DMS 273 (cell line): ENCODE measurements at regions not wholly inside any gene's neighbourhood (a gene's known extent, or its start where the extent isn't known, plus 50 kb on each side); places are given as distances from the start of the nearest gene placed in this dataset.

Experiments
- DNase-seq: peaks from one replicate; lab custom pipeline; 2025; ENCODE audit not compliant: unreplicated experiment; lab: John Stamatoyannopoulos, UW

DNA sequence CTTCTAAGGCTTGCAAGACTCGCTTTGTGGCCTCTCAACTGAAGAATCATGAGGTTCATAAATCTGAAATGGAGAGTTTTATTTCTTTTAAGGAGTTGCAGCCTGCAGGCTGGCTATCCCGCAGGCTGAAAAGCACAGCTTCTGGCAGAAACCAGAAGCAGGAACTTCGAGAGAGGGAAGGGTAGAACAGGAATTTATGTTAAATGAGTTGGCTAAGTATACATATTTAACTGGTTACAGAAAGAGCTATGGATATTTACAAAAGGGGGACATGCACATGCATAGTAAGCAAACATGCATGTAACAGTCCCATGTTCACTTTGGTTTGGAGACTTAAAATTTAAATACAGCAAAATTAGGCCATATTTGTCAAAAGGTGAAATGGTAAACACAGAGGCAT lies 787.0 kb downstream of the TFAP2A start:
- DNase-seq, result no peak

GRCh38 chr6:9623985-9624384 lies 790.9 kb downstream of the TFAP2A start:
- DNase-seq, result no peak

DNA sequence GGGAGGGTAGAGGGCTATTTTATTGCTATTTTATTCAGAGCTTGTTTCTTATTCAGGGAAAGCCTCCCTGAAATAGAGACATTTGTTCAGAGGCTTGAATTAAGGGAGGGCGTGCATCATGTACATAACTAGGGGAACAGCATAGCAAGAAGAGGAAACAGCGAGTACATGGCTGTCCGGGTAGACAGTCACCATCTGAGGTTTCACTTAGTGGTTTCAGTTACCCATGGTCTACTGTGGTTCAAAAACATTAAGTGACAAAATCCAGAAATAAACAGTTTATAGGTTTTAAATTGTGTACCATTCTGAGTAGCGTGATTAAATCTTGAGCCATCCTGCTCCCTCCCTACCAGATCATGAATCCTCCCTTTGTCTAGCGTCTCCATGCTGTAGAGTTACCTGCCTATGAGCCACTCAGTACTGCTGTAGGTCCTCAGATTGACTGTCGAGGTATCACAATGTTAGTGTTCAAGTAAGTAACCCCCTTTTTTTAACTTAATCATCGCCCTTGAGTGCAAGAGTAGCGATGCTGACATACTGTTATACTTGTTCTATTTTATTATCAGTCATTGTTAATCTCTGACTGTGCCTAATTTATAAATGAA lies 791.5 kb downstream of the TFAP2A start:
- no peak for DNase-seq

DNA sequence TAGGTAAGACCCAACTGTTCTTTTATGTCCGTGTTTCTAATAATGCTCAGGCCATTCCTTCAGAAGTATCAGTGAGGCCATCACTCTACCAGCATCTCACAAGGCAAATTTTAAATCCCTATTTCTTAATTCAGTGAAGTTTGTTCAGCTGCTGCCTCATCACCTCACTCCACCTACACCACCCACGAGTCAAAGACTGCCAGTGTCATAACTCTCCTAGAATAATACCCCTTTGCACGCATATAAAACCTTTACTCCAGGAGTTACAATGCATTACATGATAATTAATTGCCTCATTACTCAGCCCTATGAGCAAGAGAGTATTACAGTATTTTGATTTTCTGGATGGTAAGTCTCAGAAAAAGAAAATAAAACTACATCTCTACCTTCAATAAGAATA lies 793.6 kb downstream of the TFAP2A start:
- DNase-seq, result no peak

GRCh38 chr6:9620687-9621086 lies 794.2 kb downstream of the TFAP2A start:
- DNase-seq, result no peak

DNA sequence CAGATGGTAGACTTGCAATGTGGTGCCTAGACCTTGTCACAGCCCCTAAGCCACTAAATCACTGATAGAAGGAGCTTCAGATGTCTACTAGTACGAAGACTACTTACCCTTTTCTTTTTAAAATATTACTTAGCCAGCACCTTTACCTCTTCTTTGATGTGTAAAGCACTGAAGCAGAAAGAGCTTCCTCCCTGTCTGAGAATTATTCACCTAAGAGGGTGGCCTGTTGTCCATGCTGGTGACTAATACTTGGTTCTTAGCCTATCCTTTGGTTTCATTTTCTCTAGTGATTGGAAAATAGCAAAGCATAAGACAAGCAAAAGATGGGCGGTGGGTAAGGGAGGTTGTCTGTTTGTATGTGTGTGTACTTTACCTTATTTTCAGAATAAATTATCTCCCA lies 794.6 kb downstream of the TFAP2A start:
- DNase-seq, result no peak

DNA sequence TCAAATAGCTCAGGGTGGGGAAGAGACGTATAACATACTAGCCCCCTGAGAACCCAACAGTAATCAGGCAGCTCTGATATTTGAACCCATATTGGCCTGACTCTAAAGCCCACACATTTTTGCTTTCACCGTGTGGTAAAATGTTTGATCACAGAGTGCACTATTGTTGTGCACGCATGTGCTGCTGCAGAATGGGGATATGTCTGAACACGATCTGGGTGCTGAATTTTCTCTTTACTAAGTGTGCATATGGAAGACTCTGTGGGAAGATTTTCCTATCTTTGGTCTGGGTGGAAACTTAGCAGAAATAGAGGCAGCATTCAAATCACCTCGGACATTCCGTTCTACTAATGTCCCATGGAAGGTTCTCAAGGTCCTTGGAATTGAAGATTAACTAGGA lies 800.1 kb downstream of the TFAP2A start:
- no peak for DNase-seq

DNA sequence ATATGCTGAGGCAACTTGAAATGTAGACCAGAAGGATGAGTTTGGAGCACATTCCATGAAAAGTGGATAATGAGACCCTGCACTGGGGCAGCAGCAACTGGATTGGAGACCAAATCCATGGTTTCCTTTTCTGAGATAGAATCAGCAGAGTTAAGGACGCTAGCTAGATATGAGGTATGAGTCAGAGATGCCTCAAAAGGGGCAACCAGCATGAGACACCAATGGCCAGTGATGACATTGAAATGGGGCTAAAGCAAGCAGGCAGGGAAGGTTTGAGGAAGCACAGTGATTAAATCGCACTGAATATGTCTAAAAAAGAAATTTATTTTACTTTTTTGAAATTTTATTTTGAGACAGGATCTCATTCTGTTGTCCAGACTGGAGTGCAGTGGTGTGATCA lies 802.4 kb downstream of the TFAP2A start:
- no peak for DNase-seq

DNA sequence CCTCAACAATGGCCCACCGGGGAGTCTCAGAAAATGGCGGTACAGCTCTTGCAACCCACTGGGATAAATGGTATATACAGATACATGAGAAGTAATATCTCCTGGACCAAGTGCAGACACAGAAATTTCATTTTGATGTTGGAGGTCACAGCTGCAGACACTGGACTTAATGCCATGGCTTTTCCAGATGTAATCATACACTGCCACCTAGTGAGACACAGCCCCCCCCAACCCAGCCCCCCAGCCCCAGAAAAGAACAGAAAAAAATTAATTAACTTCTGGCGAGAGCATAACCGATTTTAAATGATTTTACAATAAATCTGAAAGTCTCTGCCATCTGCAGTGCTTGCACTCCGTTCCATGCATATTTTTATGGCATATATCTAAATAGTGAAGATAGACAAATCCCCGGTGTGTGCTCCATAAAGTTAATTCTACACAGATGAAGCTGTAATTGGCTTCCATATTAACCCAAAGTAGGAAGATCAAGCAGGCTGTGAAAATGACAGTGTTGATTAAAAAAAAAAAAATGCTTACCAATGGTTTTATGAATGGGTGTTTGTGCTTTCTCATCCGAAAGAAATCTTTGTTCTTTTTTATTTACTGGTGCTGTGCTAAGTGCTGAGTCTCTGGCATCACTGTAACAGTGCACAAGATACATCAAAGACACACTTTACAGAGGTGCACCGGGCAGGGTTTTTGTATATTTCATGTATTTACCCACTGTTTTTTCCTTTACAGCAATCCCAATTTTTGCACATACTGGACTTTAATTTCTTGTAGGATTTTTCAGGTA lies 804.1 kb downstream of the TFAP2A start:
- no peak for DNase-seq

DNA sequence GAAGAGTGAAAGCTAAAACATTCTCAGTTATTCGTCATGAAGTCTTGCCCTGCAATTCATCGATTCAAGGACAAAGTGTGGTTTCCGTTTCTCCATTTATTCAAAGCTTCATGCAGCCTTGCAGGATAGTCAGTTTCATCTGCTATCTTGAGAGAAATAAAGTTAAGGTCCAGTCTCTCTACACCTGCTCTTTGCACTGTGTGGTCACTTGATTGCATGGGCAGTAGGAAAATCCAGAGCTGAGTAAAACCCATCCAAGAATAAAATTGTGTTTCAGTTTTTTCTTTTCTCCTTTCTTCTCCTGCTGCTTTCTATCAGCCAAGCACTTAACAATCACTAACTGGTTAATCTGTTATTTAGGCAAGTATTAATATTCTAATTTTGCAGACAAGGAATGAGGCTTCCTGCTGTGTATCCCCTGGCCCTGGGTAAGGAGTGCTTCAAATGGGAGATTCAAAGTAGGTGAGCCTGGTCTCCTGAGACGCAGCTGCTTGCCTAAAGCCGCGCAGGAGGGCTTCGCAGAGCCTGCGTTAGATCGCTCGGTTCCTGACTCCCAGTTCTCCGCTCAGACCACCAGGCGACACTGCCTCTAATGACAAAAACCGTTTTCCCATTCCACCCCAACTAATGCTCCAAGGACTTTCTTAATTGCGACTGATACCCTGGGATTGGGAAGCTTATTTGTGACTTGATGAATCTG lies 808.3 kb downstream of the TFAP2A start:
- no peak for DNase-seq

GRCh38 chr6:9594746-9595145 lies 820.1 kb downstream of the TFAP2A start:
- DNase-seq, result no peak

- no peak for DNase-seq
Measured at GRCh38 chr6:9593554-9593953, 821.3 kb downstream of the TFAP2A start.

- DNase-seq, result no peak
Measured at GRCh38 chr6:9583753-9584352, 831.0 kb downstream of the TFAP2A start.

DNA sequence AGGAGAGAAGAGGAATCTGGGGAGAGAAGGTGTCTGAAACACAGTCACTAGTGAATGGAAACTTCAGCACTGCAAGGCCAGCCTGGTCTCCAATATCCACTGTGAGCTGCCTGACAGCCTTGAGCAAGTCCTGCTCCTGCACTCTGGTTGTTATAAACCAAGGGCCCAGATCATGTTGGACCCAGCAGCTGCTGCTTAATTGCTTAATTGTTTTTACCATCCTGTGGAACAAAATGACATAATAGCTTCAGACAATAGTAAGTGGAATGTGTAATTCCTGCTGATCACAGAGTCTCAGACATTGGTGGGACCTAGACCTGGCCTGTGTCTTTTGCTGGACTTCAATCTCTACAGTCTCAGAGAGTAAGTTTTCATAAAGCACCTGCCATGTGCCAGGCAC lies 833.7 kb downstream of the TFAP2A start:
- no peak for DNase-seq

DNA sequence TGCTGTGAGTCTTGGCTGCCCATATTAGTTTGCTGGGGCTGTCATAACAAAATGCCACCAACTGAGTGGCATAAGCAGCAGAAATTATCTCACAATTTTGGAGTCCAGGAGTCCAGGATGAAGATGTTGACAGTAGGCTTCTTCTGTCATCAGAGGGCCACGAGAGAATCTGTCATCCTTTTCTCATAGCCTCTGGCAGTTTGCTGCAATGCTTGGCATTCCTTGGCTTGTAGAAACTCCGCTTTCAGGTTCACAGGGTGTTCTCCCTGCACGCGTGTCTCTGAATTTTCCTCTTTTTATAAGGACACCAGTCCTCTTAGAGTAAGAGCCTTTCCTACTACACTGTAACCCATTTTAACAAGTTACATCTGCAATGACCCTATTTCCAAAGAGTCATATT lies 838.4 kb downstream of the TFAP2A start:
- no peak for DNase-seq

GRCh38 chr6:9566096-9566495 lies 848.8 kb downstream of the TFAP2A start:
- DNase-seq, result no peak

DNA sequence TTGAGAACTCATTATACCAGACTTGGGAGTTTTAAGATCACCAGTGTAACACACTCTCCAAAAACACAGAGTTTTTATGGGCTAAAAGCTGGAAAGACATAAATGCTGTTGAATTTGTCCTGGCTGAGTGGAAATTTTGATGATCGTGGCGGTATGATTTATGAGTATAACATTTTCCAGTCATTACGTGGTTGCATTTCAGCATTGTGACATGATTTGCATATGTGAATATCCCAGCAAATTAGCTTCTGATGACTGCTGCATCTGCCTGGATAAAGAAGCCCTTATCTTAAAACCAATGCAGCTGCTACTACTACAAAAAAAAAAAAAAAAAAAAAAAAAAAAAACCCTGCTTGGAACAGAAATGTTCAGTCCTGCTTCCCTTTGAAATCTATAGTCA lies 850.9 kb downstream of the TFAP2A start:
- no peak for DNase-seq

DNA sequence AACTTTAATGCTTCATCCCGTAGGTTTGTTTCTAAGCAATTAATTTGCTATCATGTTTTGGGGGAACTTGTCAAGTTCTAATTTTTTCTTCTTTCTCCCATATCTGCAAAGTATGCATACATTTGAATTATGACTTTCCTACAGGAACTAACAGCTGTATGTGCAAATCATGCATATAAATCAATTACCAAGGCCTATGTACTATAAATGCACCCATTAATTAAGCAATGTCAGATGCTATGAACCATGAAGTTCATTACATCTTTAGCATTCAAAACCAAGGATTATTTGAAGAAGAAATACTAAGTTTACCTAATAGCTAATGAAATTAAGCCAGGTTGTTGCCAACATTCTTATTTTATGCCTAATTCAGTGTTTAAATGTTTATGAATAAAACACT lies 851.3 kb downstream of the TFAP2A start:
- DNase-seq, result no peak

DNA sequence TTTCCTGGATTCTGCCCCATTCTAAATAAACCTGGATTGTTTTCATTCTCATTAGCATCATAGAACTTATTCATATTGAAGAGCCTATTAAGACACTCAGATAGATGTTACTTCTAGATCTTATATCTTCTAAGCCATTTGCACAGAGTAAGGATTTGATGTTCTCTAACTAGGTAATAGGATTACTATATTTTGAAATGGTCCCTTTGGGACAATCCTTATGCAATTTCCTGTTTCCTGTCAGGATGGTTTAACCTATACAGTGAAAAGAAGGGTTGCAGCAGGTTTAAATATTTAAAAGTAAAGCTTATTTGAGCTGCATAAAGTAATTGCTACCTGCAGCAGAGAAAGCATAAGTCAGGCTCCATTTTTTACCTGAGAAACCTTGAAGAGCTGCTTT lies 860.1 kb downstream of the TFAP2A start:
- DNase-seq, result no peak

DNA sequence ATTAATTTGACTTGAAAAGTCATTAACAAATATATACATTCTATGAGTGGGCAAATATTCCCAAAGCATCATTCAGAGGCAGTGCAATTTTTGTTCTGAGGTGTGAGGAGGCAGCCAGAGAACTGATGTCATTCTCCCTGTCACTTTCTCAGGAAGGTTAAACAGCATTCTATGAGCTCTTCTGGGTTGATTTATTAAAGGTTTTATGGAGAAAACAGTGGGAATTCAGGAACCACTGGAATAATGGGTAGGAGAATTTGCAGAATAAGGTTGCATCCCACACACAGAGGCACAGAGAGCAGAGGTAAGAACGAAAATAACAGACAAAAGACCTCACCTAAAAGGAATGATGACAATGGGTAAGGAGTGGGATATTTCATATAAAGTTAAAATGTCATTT lies 860.6 kb downstream of the TFAP2A start:
- no peak for DNase-seq

- DNase-seq, result no peak
Measured at GRCh38 chr6:9553002-9553401, 861.9 kb downstream of the TFAP2A start.

- DNase-seq, result no peak
Measured at GRCh38 chr6:9543649-9544048, 871.2 kb downstream of the TFAP2A start.
